Trophoblast cell (in vitro differentiated cells and primary cell): ENCODE measurements at regions not wholly inside any gene's neighbourhood (a gene's known extent, or its start where the extent isn't known, plus 50 kb on each side); places are given as distances from the start of the nearest gene placed in this dataset.

Source experiments
- DNase-seq, 2 donors: peaks; one replicate each; pipeline ENCODE4 v3.0.0-alpha.2; 2016
- H2AFZ ChIP-seq: 2 replicates; pipeline ENCODE4 v1.6.1; 2013; ENCODE audit warnings: low read length, moderate library complexity, mild to moderate bottlenecking; ENCODE audit not compliant: insufficient read depth, poor library complexity
- H2AK5ac ChIP-seq: 2 replicates; pipeline ENCODE4 v1.6.1; 2013; ENCODE audit warnings: mild to moderate bottlenecking, low read length
- H2BK120ac ChIP-seq: 2 replicates; pipeline ENCODE4 v1.6.1; 2013; ENCODE audit warnings: low read length, mild to moderate bottlenecking, moderate library complexity; ENCODE audit not compliant: insufficient read depth, poor library complexity
- H2BK12ac ChIP-seq: 2 replicates; pipeline ENCODE4 v1.6.1; 2013; ENCODE audit warnings: mild to moderate bottlenecking, low read length, moderate library complexity
- H2BK5ac ChIP-seq: 2 replicates; pipeline ENCODE4 v1.6.1; 2013; ENCODE audit warnings: low read length, low read depth, moderate library complexity, mild to moderate bottlenecking; ENCODE audit not compliant: poor library complexity
- H3K14ac ChIP-seq: 2 replicates; pipeline ENCODE4 v1.6.1; 2013; ENCODE audit warnings: mild to moderate bottlenecking, low read length
- H3K18ac ChIP-seq: 2 replicates; pipeline ENCODE4 v1.6.1; 2013; ENCODE audit warnings: mild to moderate bottlenecking, low read length
- H3K23ac ChIP-seq: 2 replicates; pipeline ENCODE4 v1.6.1; 2013; ENCODE audit warnings: low read length
- H3K27ac ChIP-seq: 2 replicates; pipeline ENCODE4 v1.5.1; 2013; ENCODE audit warnings: low read depth, mild to moderate bottlenecking, inconsistent platforms, low read length, moderate library complexity
- H3K27me3 ChIP-seq: 2 replicates; pipeline ENCODE4 v1.6.1; 2013; ENCODE audit warnings: inconsistent platforms, mild to moderate bottlenecking, low read length, moderate library complexity; ENCODE audit not compliant: insufficient read depth
- H3K36me3 ChIP-seq, 2 experiments: 1 replicate in 1 of 2; 2 replicates in 1 of 2; pipeline ENCODE4 v1.6.1; 2013; ENCODE audit warnings: low read length in 2 of 2, mild to moderate bottlenecking in 2 of 2, moderate library complexity in 1 of 2; ENCODE audit not compliant: insufficient read depth in 2 of 2, control insufficient read depth in 1 of 2
- H3K4ac ChIP-seq: 2 replicates; pipeline ENCODE4 v1.6.1; 2013; ENCODE audit warnings: low read depth, mild to moderate bottlenecking, low read length, moderate library complexity
- H3K4me1 ChIP-seq, 2 experiments: 1 replicate in 1 of 2; 2 replicates in 1 of 2; pipeline ENCODE4 v1.6.1; 2013; ENCODE audit warnings: low read length in 2 of 2, mild to moderate bottlenecking in 2 of 2, moderate library complexity in 1 of 2; ENCODE audit not compliant: insufficient read depth in 2 of 2, control insufficient read depth in 1 of 2
- H3K4me2 ChIP-seq: 2 replicates; pipeline ENCODE4 v1.6.1; 2013; ENCODE audit warnings: inconsistent platforms, mild to moderate bottlenecking, low read length, moderate library complexity
- H3K4me3 ChIP-seq: 2 replicates; pipeline ENCODE4 v1.5.1; 2013; ENCODE audit warnings: mild to moderate bottlenecking, low read depth, low read length, inconsistent platforms
- H3K79me1 ChIP-seq: one replicate; pipeline ENCODE4 v1.6.1; 2013; ENCODE audit warnings: low read length
- H3K79me2 ChIP-seq: 2 replicates; pipeline ENCODE4 v1.6.1; 2013; ENCODE audit warnings: low read length, mild to moderate bottlenecking; ENCODE audit not compliant: control insufficient read depth, insufficient read depth, poor library complexity
- H3K9ac ChIP-seq: 2 replicates; pipeline ENCODE4 v1.6.1; 2013; ENCODE audit warnings: mild to moderate bottlenecking, low read length
- H3K9me3 ChIP-seq: 2 replicates; pipeline ENCODE4 v1.6.1; 2013; ENCODE audit warnings: low read depth, mild to moderate bottlenecking, control low read depth, inconsistent platforms, low read length; ENCODE audit not compliant: insufficient read depth
- H4K12ac ChIP-seq: 2 replicates; pipeline ENCODE4 v1.6.1; 2013; ENCODE audit warnings: low read depth, mild to moderate bottlenecking, low read length, moderate library complexity
- H4K8ac ChIP-seq: 2 replicates; pipeline ENCODE4 v1.6.1; 2013; ENCODE audit warnings: low read depth, mild to moderate bottlenecking, low read length, moderate library complexity
- H4K91ac ChIP-seq: one replicate; pipeline ENCODE4 v1.6.1; 2013; ENCODE audit warnings: low read depth, mild to moderate bottlenecking, low read length, moderate library complexity
- WGBS: extraction: QIAGEN DNeasy Blood & Tissue Kit; methylation state at CpG from one replicate; pipeline ENCODE4 v1.1.7; 2013; ENCODE audit warnings: missing lambda C conversion rate; ENCODE audit not compliant: insufficient read length, insufficient coverage; ENCODE audit errors: extremely low coverage; 5-methylcytosine and 5-hydroxymethylcytosine counted together

DNA sequence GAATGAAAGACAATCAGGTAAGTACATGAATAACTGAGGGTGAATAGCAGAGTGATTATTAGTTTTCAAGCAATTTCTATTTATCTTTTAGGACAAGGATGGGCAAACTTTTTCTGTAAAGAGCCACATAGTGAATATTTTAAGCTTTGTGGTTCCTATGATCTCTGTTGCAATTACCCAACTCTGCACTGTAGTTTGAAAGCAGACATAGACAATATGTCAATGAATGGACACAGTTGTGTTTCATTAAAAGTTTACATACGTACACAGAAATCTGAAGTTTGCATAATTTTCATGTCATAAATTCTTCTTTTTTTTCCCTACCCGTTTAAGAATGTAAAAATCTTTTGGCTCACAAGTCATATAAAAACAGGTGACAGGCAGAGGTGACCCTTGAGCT, 71.4 kb downstream of the ZNF281 start:
- no peak for DNase-seq
- Histone ChIP-seq H2BK12ac (no peak overlapping the region), H3K4me2 (no peak overlapping the region), H3K9ac (no peak overlapping the region), H3K14ac (no peak overlapping the region), H2AK5ac (no peak overlapping the region), H2BK120ac (no peak overlapping the region), H3K27ac (no peak overlapping the region), H3K18ac (no peak overlapping the region), H3K23ac (no peak overlapping the region), H2AFZ (no peak overlapping the region), H4K12ac (no peak overlapping the region), H3K4ac (no peak overlapping the region), H3K79me2 (no peaks in the 10 kb centered on the region), H4K91ac (no peak overlapping the region), H3K9me3 (no peaks in the 10 kb centered on the region), H3K36me3 (no peaks in the 10 kb centered on the region), H3K4me1 (peaks cover 2 to 6% of the 10 kb centered on the region in 2 experiments), H3K4me3 (no peak overlapping the region), H2BK5ac (no peak overlapping the region), H4K8ac (no peak overlapping the region), H3K27me3 (no peaks in the 10 kb centered on the region), H3K79me1 (no peaks in the 10 kb centered on the region)
- no CpG with 5 or more reads among the region's 2 CpGs for WGBS

DNA sequence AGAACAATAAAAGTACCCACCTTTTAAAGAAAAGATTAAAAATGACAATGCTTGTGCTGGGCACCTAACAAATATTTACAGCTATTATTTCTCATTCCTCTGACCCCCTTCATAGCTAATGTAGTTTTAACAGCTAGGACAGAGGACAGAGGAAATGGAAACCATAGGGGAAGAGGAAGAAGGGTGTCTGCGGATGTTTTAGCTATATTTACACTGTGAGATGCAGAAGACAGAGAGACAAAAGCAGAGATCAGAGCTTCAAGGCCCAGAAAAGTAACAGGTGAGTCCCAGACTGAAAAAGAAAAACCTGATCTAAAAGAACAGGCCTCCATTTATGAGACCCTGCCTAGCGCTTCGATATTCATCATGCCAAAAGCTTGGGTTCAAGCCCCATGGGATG, 72.0 kb downstream of the ZNF281 start:
- Histone ChIP-seq H2BK5ac (no peak overlapping the region), H2AK5ac (no peak overlapping the region), H3K4me1 (peaks cover 2 to 6% of the 10 kb centered on the region in 2 experiments), H3K9me3 (no peaks in the 10 kb centered on the region), H3K4me2 (no peak overlapping the region), H4K8ac (no peak overlapping the region), H2BK120ac (no peak overlapping the region), H4K12ac (no peak overlapping the region), H2BK12ac (no peak overlapping the region), H3K79me1 (no peaks in the 10 kb centered on the region), H3K79me2 (no peaks in the 10 kb centered on the region), H3K27ac (no peak overlapping the region), H3K36me3 (no peaks in the 10 kb centered on the region), H3K27me3 (no peaks in the 10 kb centered on the region), H3K14ac (no peak overlapping the region), H2AFZ (no peak overlapping the region), H3K23ac (no peak overlapping the region), H3K4ac (no peak overlapping the region), H3K4me3 (no peak overlapping the region), H3K18ac (no peak overlapping the region), H3K9ac (no peak overlapping the region), H4K91ac (no peak overlapping the region)
- DNase-seq: no peak
- WGBS: no CpG with 5 or more reads among the region's 3 CpGs

DNA sequence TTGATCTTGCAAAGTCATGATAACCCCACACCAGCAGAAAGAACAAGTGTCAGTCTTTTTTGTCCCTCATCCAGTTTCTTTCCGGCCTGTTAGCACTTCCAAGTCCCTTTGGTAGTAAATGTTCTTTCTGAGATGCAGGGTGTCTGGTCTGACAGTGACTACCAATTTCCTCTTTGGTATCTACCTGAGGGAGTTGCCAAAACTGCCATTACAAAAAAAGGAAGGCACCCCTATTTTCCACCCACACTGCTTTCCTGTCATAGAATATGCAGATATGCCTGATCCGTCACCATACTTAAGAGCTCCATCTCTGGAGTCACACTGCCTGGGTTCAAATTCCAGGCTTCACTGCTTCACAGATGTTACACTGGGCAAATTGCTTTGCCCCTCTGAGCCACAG, 72.4 kb downstream of the ZNF281 start:
- Histone ChIP-seq H3K4ac (no peak overlapping the region), H3K9me3 (no peaks in the 10 kb centered on the region), H2BK5ac (no peak overlapping the region), H3K79me1 (no peaks in the 10 kb centered on the region), H3K27ac (no peak overlapping the region), H2BK12ac (no peak overlapping the region), H2AK5ac (no peak overlapping the region), H3K4me2 (no peak overlapping the region), H3K36me3 (no peaks in the 10 kb centered on the region), H3K27me3 (no peaks in the 10 kb centered on the region), H3K23ac (no peak overlapping the region), H4K12ac (no peak overlapping the region), H3K14ac (no peak overlapping the region), H3K4me3 (no peak overlapping the region), H3K4me1 (peaks cover 2 to 6% of the 10 kb centered on the region in 2 experiments), H4K91ac (no peak overlapping the region), H3K79me2 (no peaks in the 10 kb centered on the region), H2AFZ (no peak overlapping the region), H4K8ac (no peak overlapping the region), H3K18ac (no peak overlapping the region), H3K9ac (no peak overlapping the region), H2BK120ac (no peak overlapping the region)
- no peak for DNase-seq
- no CpG with 5 or more reads among the region's 2 CpGs for WGBS

DNA sequence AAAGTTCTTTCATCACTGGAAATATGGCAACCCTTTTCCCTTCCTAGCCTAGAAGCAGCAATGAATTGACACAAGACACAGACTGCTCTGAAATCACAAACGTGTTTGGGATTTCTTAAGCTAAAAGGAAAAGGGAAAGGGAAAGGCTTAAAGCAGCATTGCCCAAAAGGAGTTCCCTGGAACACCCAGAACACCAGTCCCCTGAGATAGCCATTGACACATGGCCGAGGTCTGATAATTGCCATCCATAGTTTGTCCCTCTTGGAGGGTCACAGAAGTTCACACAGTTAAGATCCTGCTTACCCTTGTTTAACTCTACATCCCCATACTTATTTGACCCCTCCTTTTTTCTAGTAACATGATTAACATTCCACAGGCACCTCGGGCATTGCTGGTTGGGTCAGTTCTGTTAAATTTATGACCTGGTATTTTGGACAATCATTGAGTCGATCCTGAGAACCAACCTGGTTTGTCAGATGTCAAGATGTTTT, 72.9 kb downstream of the ZNF281 start:
- Histone ChIP-seq H3K4me3 (no peak overlapping the region), H3K14ac (no peak overlapping the region), H3K36me3 (no peaks in the 10 kb centered on the region), H3K4ac (no peak overlapping the region), H3K27me3 (no peaks in the 10 kb centered on the region), H2AK5ac (no peak overlapping the region), H2BK120ac (no peak overlapping the region), H3K79me2 (no peaks in the 10 kb centered on the region), H3K18ac (no peak overlapping the region), H3K27ac (no peak overlapping the region), H3K9me3 (no peaks in the 10 kb centered on the region), H3K79me1 (no peaks in the 10 kb centered on the region), H2AFZ (no peak overlapping the region), H4K8ac (no peak overlapping the region), H2BK12ac (no peak overlapping the region), H4K91ac (no peak overlapping the region), H4K12ac (no peak overlapping the region), H3K4me2 (no peak overlapping the region), H3K23ac (no peak overlapping the region), H3K4me1 (peaks cover 2 to 6% of the 10 kb centered on the region in 2 experiments), H3K9ac (no peak overlapping the region), H2BK5ac (no peak overlapping the region)
- WGBS: no CpG with 5 or more reads among the region's 4 CpGs
- DNase-seq: peak; percentile 10 to 78
